GM12873 (cell line): ENCODE measurements at regions not wholly inside any gene's neighbourhood (a gene's known extent, or its start where the extent isn't known, plus 50 kb on each side); places are given as distances from the start of the nearest gene placed in this dataset.

Experiments
- TF ChIP-seq, protein P1 (sequence below): IDR thresholded peaks from 2 replicates; pipeline ENCODE4 v1.5.1; 2012; ENCODE audit warnings: low read depth, mild to moderate bottlenecking, moderate library complexity, low read length, control low read depth; ENCODE audit not compliant: insufficient read depth; ENCODE audit errors: missing control alignments

DNA sequence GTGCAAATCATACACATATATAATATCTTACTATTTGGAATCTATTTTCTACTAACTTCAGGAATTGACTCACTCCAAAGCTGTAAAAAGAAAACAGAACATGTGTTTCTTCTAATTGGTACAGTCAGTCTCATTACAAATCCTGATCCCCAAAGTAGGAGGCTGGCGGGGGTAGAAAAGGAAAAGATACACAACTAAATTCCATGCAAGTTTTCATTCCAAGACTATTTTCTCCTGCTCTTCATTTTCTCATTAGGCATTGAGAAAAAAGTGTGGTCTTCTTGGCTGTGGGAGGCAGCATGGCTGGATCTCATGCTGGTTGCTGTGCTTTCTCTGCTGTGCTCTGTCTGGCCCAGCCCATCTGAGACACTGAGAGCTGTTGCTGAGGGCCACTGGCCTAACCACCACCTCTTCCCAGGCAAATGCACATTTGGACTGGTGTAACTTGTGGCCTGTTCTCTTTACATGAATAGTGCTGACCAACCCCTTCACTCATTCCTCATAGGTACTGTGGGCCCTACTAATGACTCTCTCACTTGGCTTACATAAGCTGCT is 1107.5 kb upstream of the B3GALT2 start:
- TF ChIP-seq, protein P1, sequence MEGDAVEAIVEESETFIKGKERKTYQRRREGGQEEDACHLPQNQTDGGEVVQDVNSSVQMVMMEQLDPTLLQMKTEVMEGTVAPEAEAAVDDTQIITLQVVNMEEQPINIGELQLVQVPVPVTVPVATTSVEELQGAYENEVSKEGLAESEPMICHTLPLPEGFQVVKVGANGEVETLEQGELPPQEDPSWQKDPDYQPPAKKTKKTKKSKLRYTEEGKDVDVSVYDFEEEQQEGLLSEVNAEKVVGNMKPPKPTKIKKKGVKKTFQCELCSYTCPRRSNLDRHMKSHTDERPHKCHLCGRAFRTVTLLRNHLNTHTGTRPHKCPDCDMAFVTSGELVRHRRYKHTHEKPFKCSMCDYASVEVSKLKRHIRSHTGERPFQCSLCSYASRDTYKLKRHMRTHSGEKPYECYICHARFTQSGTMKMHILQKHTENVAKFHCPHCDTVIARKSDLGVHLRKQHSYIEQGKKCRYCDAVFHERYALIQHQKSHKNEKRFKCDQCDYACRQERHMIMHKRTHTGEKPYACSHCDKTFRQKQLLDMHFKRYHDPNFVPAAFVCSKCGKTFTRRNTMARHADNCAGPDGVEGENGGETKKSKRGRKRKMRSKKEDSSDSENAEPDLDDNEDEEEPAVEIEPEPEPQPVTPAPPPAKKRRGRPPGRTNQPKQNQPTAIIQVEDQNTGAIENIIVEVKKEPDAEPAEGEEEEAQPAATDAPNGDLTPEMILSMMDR: no peak

DNA sequence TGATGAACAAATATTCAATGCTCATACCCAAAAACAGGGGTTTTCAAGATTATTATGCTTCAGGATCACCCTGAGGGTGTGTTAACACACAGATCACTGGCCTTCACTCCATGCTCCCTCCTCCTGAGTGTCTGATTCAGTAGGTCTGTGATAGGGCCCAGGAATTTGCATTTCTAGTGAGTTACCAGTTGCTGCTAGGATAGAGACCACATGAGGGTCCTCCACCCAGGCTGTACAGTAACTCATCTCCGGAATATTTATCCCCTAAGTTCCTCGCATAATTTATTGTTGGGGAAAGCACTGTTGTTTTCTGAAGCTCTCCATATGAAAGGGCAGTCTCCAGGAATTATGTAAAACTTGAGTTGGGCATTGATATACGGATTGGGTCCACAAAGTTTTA is 1106.6 kb upstream of the B3GALT2 start:
- TF ChIP-seq, protein P1: no peak

DNA sequence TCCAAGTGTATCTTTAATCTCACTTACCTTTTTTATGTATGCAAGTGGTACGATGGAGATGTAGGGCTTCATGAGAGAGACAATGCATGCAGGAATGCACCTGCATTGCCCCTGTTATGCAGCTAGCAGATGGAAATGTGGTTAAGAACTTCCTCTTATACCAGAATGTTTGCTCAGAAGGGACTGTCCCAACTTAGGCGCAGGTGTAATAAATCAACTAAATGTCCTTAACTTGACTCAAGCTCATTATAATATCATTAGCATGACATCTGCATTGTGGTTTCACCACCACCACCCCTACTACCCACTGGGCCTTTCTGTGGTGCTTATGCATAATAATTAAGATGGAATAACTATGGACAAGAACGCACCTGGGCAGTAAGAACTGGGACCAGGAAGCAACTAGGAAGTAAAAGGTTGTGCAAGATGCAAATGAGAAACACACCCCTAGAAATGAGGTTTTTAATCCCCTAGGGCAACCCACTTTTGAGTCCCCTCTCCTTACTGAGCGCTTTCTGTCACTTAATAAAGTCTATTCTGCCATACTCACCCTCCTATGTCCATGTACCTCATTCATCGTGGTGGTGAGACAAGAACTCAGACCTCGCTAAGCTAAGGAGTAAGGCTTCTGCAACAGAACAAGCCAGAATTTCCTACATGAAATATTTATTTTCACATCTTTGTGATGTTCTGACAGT is 1103.3 kb upstream of the B3GALT2 start:
- TF ChIP-seq, protein P1: no peak

DNA sequence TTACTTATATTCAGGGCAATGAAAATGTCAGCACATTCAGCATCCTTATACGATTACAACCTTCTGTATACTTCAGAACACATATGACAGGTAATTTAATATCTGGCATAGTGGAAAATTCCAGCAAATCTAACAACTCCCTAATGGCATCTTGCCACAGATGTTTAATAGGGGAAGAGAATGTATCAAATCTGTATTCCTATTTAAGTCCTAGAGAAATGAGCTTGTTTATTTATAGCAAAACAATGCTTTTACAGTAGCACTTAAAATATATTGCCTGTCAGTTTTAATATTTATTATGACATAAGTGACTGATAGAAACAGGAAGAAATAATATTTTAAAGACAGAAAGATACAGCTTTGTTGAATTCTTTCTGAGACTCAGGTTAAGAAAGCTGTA is 1101.8 kb upstream of the B3GALT2 start:
- TF ChIP-seq, protein P1: no peak

DNA sequence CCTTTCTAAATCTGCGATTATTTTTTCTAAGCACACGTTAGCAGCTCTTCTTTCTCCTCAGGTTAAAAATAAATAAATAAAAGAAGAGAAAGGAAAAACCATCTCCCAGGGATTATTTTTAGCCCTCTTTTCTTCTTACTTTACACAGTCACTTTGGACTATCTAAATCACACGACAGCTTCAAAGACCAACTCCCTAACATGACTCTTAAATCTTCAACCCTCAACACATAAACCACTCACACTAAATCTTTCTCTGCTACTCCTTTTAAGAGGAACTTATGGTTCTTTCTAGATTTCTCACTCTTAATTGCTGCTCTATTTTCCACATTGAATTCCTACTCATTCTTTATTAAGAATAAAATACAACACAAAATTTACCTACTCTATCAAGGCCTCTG is 1095.0 kb upstream of the B3GALT2 start:
- TF ChIP-seq, protein P1: no peak

DNA sequence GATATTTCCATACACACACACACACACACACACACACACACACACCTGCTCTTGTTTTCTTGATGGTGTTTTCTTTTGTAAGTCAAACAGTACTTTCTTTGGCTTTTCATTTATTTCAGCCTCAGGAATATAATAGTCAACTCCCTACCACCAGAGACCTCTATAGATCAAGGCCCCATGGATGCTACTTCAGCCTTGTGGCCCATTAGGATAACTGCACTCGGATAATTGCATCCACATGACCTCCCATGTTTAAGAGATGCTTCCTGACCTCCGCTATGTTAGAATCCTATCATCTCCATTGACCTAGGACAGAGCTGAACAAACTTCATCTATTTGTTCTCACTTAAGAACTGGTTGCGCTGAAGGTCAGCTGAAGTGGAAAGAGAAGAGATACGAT is 1094.0 kb upstream of the B3GALT2 start:
- TF ChIP-seq, protein P1: no peak

DNA sequence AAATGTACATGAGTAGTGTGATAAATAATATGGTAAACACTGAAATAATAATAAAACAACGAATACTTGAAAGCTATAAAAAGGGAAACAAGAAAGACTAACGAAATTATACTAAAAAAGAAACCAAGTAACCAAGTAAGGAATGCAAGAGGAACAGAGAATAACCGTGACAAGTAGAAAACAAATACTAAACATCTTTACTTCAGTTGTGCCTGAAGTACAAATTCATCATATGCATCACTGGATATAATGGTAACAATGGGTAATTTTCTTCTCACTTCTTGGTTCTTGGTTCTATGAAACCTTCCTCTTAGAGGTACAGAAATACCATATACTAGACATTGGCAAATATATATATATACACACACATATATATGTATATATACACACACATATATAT is 1093.6 kb upstream of the B3GALT2 start:
- TF ChIP-seq, protein P1: no peak
